GM23338 (cell line): ENCODE measurements at regions not wholly inside any gene's neighbourhood (a gene's known extent, or its start where the extent isn't known, plus 50 kb on each side); places are given as distances from the start of the nearest gene placed in this dataset.

Experiments used
- ATAC-seq: fragments of 200-7000 bp; cut with Tn5 transposase; 3 replicates; pipeline ENCODE4 v1.9.1; 2020
- DNase-seq: peaks from one replicate; pipeline ENCODE4 v3.0.0-alpha.2; 2015; ENCODE audit warnings: low spot score
- H2AFZ ChIP-seq: fragments of 200-600 bp; sonication (generic); 2 replicates; pipeline ENCODE4 v1.8.0; 2016; ENCODE audit warnings: antibody characterized with exemption, mild to moderate bottlenecking, moderate library complexity
- H3F3A ChIP-seq: fragments of 200-600 bp; sonication (generic); replicated peaks from 2 replicates; pipeline ENCODE4 v1.8.0; 2017; ENCODE audit warnings: antibody characterized with exemption, mixed run types, low read depth
- H3K27ac ChIP-seq: fragments of 200-600 bp; sonication (generic); 2 replicates; pipeline ENCODE4 v1.6.1; 2016; ENCODE audit warnings: low read depth
- H3K27me3 ChIP-seq: fragments of 200-600 bp; sonication (generic); 2 replicates; pipeline ENCODE4 v1.8.0; 2016; ENCODE audit warnings: mild to moderate bottlenecking, mixed run types, moderate library complexity; ENCODE audit not compliant: insufficient read depth
- H3K36me3 ChIP-seq: fragments of 200-600 bp; sonication (generic); 2 replicates; pipeline ENCODE4 v1.8.0; 2016; ENCODE audit warnings: mild to moderate bottlenecking; ENCODE audit not compliant: insufficient read depth
- H3K4me1 ChIP-seq: fragments of 200-600 bp; sonication (generic); 2 replicates; pipeline ENCODE4 v1.8.0; 2016; ENCODE audit warnings: mild to moderate bottlenecking, moderate library complexity; ENCODE audit not compliant: insufficient read depth
- H3K4me2 ChIP-seq: fragments of 200-600 bp; sonication (generic); 2 replicates; pipeline ENCODE4 v1.7.1; 2017; ENCODE audit warnings: mixed run types
- H3K4me3 ChIP-seq: fragments of 200-600 bp; sonication (generic); 2 replicates; pipeline ENCODE4 v1.6.1; 2016; ENCODE audit warnings: mixed run types
- H3K79me2 ChIP-seq: fragments of 200-600 bp; sonication (generic); replicated peaks from 2 replicates; pipeline ENCODE4 v1.8.0; 2017; ENCODE audit warnings: mild to moderate bottlenecking; ENCODE audit not compliant: insufficient read depth
- H3K9me2 ChIP-seq: fragments of 200-600 bp; sonication (generic); 2 replicates; pipeline ENCODE4 v1.8.0; 2017; ENCODE audit not compliant: insufficient read depth
- H4K20me1 ChIP-seq: fragments of 200-600 bp; sonication (generic); replicated peaks from 2 replicates; pipeline ENCODE4 v1.8.0; 2017; ENCODE audit warnings: mild to moderate bottlenecking; ENCODE audit not compliant: insufficient read depth
- H3K27ac Mint-ChIP-seq: 2 replicates; pipeline ENCODE4 v1.8.0; 2020; ENCODE audit warnings: inconsistent platforms, mild to moderate bottlenecking, moderate library complexity, mixed read lengths
- H3K27me3 Mint-ChIP-seq: 3 replicates; pipeline ENCODE4 v1.8.0; 2022; ENCODE audit warnings: low read depth, mild to moderate bottlenecking, moderate library complexity, mixed read lengths, inconsistent platforms; ENCODE audit not compliant: insufficient read depth, poor library complexity
- H3K36me3 Mint-ChIP-seq: 3 replicates; pipeline ENCODE4 v1.8.0; 2021; ENCODE audit warnings: low read depth, mild to moderate bottlenecking, inconsistent platforms, moderate library complexity, mixed read lengths
- H3K4me1 Mint-ChIP-seq: 3 replicates; pipeline ENCODE4 v1.8.0; 2020; ENCODE audit warnings: mild to moderate bottlenecking, inconsistent platforms, mixed read lengths
- H3K4me3 Mint-ChIP-seq: 3 replicates; pipeline ENCODE4 v1.8.0; 2021; ENCODE audit warnings: moderate library complexity, mild to moderate bottlenecking, inconsistent platforms, mixed read lengths
- H3K9me3 Mint-ChIP-seq: 3 replicates; pipeline ENCODE4 v1.8.0; 2020; ENCODE audit warnings: moderate library complexity, mild to moderate bottlenecking, inconsistent platforms, mixed read lengths
- ETS1 ChIP-seq: IDR thresholded peaks from 2 replicates; pipeline ENCODE4 v1.6.1; 2016; ENCODE audit warnings: antibody characterized with exemption
- EZH2 ChIP-seq: fragments of 200-600 bp; sonication (generic); IDR thresholded peaks from one replicate; pipeline ENCODE4 v1.8.0; 2017; ENCODE audit warnings: antibody characterized with exemption, mild to moderate bottlenecking, low read depth; ENCODE audit not compliant: unreplicated experiment
- JUNB ChIP-seq: IDR thresholded peaks from one replicate; pipeline ENCODE4 v1.6.1; 2016; ENCODE audit warnings: antibody characterized with exemption; ENCODE audit not compliant: unreplicated experiment
- NANOG ChIP-seq: IDR thresholded peaks from 2 replicates; pipeline ENCODE4 v1.6.1; 2016; ENCODE audit warnings: antibody characterized with exemption, borderline replicate concordance
- REST ChIP-seq: IDR thresholded peaks from one replicate; pipeline ENCODE4 v1.6.1; 2018; ENCODE audit warnings: antibody characterized with exemption; ENCODE audit not compliant: unreplicated experiment
- STAT1 ChIP-seq: IDR thresholded peaks from one replicate; pipeline ENCODE4 v1.6.1; 2016; ENCODE audit warnings: antibody characterized with exemption; ENCODE audit not compliant: unreplicated experiment
- ZNF462 ChIP-seq: fragments of 250-450 bp; sonication (Bioruptor Pico); IDR thresholded peaks from 2 replicates; pipeline ENCODE4 v1.5.0; 2020; ENCODE audit warnings: mild to moderate bottlenecking, moderate library complexity

- no peak overlapping the region for H3K4me3 ChIP-seq
- Mint-ChIP-seq H3K27me3 (no peaks in the 10 kb centered on the region), H3K9me3 (no peaks in the 10 kb centered on the region), H3K27ac (no peak overlapping the region), H3K36me3 (no peaks in the 10 kb centered on the region), H3K4me3 (no peak overlapping the region), H3K4me1 (no peaks in the 10 kb centered on the region)
- ATAC-seq: no peak
- no peak for DNase-seq
- no peaks in the 10 kb centered on the region for H3K4me1 ChIP-seq
- no peak overlapping the region for H2AFZ ChIP-seq
- no peak overlapping the region for H3K27ac ChIP-seq
- H3F3A ChIP-seq: no peaks in the 10 kb centered on the region
- H3K79me2 ChIP-seq: no peaks in the 10 kb centered on the region
- H3K27me3 ChIP-seq: no peaks in the 10 kb centered on the region
- no peaks in the 10 kb centered on the region for H4K20me1 ChIP-seq
- H3K36me3 ChIP-seq: no peaks in the 10 kb centered on the region
- TF ChIP-seq REST (no peak), NANOG (no peak), JUNB (no peak), ZNF462 (CRISPR knock-in tag) (no peak), STAT1 (no peak), ETS1 (no peak), EZH2 (no peak)
- no peaks in the 10 kb centered on the region for H3K9me2 ChIP-seq
- no peak overlapping the region for H3K4me2 ChIP-seq
Observed at GRCh38 chr20:40920291-40920690, 108.3 kb upstream of the TOP1 start.
